Fibroblast of the aortic adventitia (primary cell): ENCODE measurements at regions not wholly inside any gene's neighbourhood (a gene's known extent, or its start where the extent isn't known, plus 50 kb on each side); places are given as distances from the start of the nearest gene placed in this dataset.

ENCODE experiments used
- DNase-seq: peaks from one replicate; pipeline ENCODE4 v3.0.0-alpha.2; 2010; ENCODE audit warnings: low read depth
- H3K4me3 ChIP-seq: 2 replicates; pipeline ENCODE4 v1.5.1; 2011; ENCODE audit warnings: low read depth, mild to moderate bottlenecking, control low read depth, low read length, moderate library complexity
- CTCF ChIP-seq: IDR thresholded peaks from 2 replicates; pipeline ENCODE4 v1.5.1; 2011; ENCODE audit warnings: mild to moderate bottlenecking, low read length, control low read depth, inconsistent platforms; ENCODE audit not compliant: insufficient read depth

- TF ChIP-seq CTCF: no peak
- DNase-seq: no peak
- H3K4me3 ChIP-seq: no peak overlapping the region
These were observed 96.1 kb upstream of the HABP2 start for GRCh38 chr10:113456741-113457140.

GRCh38 chr10:113457408-113457807, 95.4 kb upstream of the HABP2 start:
- TF ChIP-seq CTCF: no peak
- DNase-seq: no peak
- no peak overlapping the region for H3K4me3 ChIP-seq

- no peak overlapping the region for H3K4me3 ChIP-seq
- no peak for TF ChIP-seq CTCF
- DNase-seq: no peak
These were observed 94.4 kb upstream of the HABP2 start for GRCh38 chr10:113458451-113458850.

- no peak overlapping the region for H3K4me3 ChIP-seq
- TF ChIP-seq CTCF: no peak
- DNase-seq: no peak
These were observed 93.9 kb upstream of the HABP2 start for GRCh38 chr10:113458944-113459343.

GRCh38 chr10:113459626-113460280, 93.1 kb upstream of the HABP2 start:
- no peak for TF ChIP-seq CTCF
- no peak for DNase-seq
- H3K4me3 ChIP-seq: no peak overlapping the region

GRCh38 chr10:113463083-113463482, 89.8 kb upstream of the HABP2 start:
- no peak overlapping the region for H3K4me3 ChIP-seq
- DNase-seq: no peak
- TF ChIP-seq CTCF: no peak

GRCh38 chr10:113463777-113464176, 89.1 kb upstream of the HABP2 start:
- no peak overlapping the region for H3K4me3 ChIP-seq
- no peak for DNase-seq
- no peak for TF ChIP-seq CTCF
